ENCODE measurements at regions not wholly inside any gene's neighbourhood (a gene's known extent, or its start where the extent isn't known, plus 50 kb on each side); places are given as distances from the start of the nearest gene placed in this dataset.

- no peak for DNase-seq
Measured at GRCh38 chr2:120881981-120882788, 146.5 kb downstream of the GLI2 start.

GRCh38 chr2:120883607-120884440, 148.2 kb downstream of the GLI2 start:
- no peak for DNase-seq

GRCh38 chr2:120884472-120885290, 149.0 kb downstream of the GLI2 start:
- no peak for DNase-seq

GRCh38 chr2:120885321-120885720, 149.7 kb downstream of the GLI2 start:
- no peak for DNase-seq

DNA sequence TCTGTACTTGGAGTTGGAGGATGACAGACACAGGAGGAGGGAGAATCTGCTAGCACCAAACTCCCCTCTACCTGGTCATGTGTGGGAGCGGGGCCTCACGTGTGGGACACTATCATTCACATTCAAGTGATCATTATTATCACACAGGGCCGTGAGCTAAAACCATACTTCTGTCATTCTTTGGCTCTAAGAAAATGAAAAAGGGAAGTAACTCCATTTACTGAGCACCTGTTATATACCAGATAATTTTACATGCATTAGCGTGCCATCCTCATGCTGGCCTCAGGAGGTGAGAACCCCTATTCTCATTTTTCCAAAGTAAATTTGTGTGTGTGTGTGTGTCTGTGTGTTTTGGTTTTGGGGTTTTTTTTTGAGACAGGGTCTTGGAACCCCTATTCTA, 150.1 kb downstream of the GLI2 start:
- no peak for DNase-seq

- no peak for DNase-seq
Measured at GRCh38 chr2:120886534-120887319, 151.1 kb downstream of the GLI2 start.

GRCh38 chr2:120887320-120887697, 151.6 kb downstream of the GLI2 start:
- DNase-seq: no peak

GRCh38 chr2:120887741-120888231, 152.1 kb downstream of the GLI2 start:
- no peak for DNase-seq

GRCh38 chr2:120888851-120889250, 153.2 kb downstream of the GLI2 start:
- no peak for DNase-seq

- DNase-seq: no peak
Measured at GRCh38 chr2:120889936-120890335, 154.3 kb downstream of the GLI2 start.

- DNase-seq: no peak
Measured at GRCh38 chr2:120890566-120891360, 155.1 kb downstream of the GLI2 start.

- no peak for DNase-seq
Measured at GRCh38 chr2:120892271-120892966, 156.8 kb downstream of the GLI2 start.

DNA sequence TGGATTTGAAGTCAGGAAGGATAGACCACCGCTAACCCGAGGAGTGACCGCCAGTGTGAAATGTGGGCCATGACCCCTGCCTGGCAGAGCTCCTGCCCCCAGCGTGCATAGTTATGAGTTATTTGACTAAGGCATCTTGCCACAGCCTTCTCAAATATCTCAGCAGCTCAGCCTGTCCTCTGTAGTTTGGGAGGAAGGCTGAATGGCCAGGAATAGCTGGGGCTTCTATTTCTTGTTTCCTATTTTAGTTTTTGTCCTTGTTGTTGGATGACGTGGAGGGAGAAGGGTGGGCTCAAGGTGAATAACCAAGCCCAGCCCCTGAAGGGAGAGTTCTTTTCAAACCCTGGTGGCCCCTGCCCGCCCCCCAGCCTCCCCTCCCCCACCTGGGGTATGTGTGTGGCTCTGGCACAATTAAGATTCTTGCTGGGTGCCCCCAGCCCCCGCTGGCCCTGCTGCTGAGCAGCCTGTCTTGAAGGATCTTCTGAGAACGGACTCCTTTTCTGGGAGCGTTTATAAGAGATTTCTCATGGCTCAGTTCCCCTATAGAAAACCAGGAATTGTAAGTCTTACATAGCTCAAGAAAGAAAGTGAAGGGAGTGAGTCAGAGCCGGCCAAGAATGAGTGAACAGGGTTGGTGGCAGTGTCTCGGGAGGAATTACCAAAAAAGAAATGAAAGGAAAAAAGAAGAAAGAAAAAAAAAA, 157.4 kb downstream of the GLI2 start:
- no peak for DNase-seq

DNA sequence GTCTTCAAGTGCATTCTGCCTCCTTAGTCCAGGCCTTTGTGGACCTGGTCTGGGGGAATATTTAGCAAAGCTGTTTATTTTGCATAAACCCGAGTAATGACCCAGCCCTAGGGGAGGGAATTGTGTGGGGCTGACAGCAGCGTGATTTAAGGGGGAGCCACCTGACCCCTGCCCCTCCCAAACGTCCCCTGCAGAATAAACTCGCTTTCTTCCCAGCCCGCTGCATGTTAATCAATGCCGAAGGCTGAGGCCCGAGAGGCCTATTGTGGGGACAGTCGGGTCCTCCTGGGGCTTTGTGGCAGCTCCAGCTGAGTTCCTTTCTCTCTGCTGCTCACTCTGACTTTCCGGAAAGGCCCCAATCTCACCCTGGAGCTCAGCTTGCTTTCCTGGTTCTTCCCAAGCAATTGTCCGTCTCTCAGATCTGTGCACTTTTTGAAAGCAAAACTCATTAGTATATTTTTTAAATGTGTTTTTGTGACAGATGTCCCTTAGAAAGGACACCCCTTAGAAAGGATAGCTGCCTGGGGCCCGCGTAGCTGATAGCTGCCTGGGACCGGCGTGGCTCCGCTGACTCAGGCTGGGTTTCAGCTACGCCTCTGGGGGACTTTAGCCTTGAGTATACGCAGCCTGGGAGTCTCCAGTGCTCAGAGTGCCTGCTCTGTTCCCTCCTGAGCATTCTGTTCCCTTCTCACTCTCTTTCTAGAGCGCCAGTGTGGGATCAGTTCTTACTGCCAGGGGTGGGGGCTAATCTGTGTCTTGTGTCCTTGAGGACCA, 158.3 kb downstream of the GLI2 start:
- DNase-seq: no peak

GRCh38 chr2:120894966-120895365, 159.3 kb downstream of the GLI2 start:
- no peak for DNase-seq

- no peak for DNase-seq
Measured at GRCh38 chr2:120896126-120896525, 160.5 kb downstream of the GLI2 start.

DNA sequence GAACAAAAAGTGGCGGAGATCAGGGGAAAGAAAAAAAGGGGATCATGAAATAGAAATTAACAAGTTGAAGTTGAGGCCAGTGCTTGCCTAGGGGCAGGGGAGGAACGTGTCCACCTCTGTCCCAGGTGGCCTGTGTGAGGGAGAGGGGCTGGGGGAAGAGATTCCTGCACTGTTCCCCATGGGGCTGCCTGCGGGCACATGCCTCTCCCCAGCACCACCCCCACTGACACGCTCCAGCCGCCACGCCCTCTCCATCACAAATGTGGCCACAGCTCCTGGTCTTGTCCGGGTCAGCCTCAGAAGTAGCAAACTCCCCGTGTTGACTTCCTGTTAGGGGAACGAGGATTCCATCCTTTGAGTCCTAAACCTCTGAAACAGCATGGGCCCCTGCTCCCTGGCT, 161.2 kb downstream of the GLI2 start:
- DNase-seq: no peak

- no peak for DNase-seq
Measured at GRCh38 chr2:120897399-120897798, 161.7 kb downstream of the GLI2 start.

Measured in right lung (tissue), 2 donors.